Activated CD8-positive, alpha-beta memory T cell treated with anti-CD3 and anti-CD28 coated beads for 4 hours (primary cell): ENCODE measurements at regions not wholly inside any gene's neighbourhood (a gene's known extent, or its start where the extent isn't known, plus 50 kb on each side); places are given as distances from the start of the nearest gene placed in this dataset.

Experiments used
- DNase-seq, 2 donors: peaks; one replicate each; pipeline ENCODE4 v3.0.0-alpha.2; 2020; ENCODE audit warnings: low read depth in 2 of 2

DNA sequence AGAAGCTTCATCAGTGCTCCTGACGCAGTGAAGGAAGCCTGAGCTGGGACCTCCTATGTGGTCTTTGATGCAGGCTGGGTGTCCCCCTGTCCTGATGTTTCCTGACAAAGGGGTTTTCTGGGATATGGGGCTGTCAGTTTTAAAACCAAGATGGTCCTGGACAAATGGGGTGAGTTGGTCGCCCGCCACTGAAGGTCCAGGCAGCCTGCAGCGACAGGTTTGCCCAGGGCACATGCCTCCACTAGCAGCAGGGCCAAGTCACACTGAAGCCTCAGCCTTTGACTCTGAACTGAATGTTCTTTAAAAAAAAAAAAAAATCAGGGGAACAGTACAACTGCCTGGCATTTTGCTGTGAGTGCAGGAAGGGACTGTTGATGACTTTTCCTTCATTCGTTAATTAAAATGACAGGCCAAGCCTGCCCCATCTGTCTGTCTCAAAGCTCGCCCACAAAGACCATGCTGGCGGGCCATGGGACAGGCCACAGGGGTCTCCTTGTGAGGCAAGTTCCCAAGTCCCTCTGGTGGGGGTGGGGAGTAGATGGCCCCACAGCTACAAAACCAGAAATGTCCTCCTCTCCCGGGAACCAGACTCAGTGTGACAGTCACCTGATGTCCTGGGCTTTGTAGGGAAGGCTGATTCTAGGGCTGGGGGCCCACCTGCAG, 274.8 kb downstream of the CTTN start:
- no peak for DNase-seq

DNA sequence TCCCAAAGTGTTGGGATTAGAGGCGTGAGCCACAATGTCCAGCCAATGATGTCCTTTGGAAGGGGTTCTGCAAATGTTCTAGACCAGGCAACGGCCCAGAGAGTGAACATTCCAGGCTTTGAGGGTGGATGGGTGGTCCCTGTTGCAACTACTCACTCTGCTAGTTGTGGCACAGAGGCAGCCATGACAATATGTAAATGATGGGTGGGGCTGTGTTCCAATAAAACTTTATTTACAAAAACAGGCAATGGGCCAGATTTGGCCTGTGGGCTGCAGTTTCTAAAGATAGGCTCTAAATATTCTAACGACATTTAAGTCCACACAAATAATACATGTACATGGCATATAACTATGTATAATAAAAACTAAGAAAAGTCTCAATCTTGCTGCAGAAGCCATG, 276.3 kb downstream of the CTTN start:
- DNase-seq, result no peak

DNA sequence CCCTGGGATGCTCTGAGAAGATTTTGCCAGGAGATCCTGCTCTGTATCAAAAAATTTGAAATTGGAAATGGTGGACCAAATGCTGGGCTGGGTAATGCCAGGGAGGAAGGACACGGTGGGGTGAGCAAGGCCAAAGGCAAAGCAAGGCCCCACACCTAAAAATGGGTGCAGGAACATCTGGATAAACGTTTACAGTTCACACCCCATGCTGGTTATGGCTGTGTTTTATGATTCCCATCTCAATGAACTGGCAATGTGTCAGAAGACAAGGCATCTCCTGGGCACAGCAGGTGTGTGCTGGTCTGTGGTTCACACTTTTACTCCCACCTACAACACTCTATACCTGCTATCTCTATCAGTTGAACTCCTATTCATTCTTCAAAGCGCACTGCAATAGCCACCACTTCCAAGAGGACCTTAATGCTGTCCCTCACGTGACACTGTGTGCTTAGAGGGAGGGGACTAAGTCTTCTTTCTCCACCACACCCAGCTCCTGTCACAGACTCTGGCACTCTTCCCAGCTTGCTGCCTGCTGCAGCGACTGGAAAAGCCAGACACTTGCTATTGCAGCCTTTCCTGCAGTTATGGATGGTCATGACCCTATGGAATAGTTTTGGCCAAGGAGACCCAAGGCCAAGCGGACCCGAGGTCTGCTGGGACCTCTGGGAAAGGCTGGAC, 277.5 kb downstream of the CTTN start:
- DNase-seq, result no peak

DNA sequence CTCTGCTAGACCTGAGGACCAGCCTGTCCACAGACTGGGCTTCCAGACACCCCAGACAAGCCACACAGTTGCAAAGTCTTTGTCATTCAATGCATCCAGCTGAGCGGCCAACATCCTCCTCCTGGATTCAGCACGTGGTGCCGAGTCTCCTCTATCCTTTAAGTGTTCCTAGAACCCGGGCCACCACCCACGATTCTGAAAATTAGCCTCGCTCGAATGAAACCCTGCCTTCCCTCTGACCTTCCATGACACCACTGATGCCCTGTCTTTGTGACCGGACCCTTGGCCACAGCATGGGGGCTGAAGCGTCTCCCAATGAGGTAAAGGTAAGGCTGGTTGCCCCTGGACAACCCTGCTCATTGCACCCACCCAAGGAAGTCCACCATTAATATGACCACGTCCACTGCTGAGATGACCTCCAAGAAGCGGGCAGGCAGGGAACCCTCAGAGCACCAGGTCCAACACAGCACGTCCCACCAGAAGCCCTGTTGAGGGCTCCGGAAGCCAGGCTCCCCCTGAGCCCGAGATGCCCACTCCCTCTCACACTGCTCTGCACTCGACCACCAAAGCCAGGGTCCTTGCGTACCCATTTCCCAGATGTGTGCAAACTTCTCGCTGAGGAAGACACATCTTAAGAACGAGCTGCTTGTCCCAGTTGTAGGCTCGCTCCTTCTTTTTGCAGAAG, 279.0 kb downstream of the CTTN start:
- no peak for DNase-seq

DNA sequence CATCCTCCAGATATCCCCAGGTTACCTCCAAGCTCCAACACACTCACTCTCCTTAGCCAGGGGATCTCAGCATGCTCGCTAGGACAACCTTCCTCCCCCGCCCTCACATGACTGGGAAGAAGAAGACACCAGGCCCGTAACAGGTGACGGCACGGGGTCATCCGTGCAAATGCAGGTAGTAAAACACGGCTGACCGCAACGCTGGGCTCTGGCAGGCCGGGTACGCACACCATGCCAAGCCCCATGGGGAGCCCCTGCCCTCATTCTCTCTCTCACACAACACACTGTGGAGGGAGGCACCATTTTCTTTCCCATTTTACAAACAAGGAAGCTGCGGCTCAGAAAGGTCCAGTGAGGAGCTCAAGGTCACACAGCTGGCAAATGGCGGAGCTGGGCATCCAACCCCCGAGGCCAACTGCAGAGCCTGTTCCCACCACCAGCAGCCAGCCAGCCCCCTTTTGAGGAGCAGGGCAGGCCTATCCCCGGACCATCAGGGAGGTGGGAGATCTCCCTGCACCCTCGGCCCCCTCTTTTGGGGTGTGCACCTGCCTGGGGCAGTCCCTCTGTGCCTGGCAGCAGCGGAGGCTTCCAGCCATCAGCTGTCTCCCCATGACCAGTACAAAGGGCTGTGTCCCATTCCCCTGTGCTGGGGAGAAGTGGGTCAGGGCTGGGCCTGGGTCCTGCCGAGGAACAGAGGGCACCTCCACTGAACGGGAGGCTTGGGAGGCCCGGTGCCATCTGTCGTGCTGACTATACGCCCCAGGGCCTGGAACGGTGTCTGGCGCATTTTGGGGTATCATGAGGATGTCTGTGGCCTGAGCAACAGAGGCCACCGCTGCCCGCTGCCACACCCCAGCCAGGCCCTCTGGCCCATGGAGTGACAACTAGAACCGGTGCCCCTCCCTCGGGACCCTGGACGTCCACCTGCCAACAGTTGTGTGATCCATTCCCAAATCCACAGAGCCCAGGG, 280.9 kb downstream of the CTTN start:
- DNase-seq, result no peak

DNA sequence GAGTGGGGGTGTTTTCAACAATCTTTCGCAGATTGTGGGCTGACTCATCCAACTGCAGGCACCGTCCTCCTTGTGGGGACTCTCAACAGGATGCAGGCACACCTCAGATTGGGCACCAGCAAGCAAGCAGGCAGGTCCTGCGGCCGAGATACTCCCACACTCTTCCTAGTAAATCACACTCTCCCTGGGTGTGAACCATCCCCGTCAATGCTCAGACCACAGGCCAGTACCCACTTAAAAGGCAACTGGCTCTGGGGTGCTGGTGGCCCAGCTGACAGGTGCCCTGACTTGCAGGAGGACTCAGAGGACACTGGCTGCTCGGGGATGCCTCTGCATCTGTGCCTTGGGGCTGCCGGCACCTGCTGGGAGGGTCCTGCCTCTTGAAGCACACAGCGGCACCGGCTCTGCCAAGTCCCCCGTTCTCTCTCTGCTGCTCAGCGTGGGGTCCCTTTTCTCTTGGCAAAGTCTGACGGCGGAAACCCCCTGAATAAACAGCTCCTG, 282.5 kb downstream of the CTTN start:
- DNase-seq, result no peak

DNA sequence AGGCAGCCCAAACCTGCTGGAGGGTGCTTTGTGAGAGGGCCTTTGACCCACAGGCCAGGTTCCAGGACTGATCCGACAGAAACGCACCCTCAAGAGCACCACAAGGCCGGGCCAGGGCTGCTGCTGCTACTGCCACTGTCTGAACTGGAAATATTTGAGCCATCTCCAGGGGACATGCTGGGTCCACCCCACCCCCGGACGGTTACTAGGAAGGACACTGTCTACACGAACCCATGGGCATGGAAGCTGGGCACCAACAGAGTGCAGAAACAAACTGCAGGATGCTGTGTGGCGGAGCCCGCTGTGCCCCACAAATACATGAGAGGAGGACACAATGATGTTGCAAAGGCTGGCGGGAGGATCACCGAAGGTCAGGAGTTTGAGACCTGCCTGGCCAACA, 283.7 kb downstream of the CTTN start:
- DNase-seq, result no peak

DNA sequence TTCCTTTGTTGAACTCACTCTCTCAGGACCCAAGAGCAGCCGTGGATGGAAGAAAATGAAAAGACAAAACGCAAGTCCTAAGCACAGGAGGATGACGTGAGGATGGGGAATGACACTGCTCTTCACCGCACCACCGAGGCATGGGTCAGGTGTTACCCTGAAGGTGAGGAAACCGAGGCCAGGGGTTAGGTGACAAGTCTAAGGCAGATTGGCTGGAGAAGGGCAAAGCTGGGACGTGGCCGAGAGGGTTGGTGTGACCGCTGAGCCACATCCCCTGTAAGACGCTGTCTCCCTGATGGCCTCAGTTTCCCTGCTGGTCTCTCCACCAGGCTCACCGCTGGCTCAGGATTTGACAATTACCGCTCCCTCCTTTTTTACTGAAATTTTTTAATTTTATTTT, 284.4 kb downstream of the CTTN start:
- DNase-seq, result no peak

DNA sequence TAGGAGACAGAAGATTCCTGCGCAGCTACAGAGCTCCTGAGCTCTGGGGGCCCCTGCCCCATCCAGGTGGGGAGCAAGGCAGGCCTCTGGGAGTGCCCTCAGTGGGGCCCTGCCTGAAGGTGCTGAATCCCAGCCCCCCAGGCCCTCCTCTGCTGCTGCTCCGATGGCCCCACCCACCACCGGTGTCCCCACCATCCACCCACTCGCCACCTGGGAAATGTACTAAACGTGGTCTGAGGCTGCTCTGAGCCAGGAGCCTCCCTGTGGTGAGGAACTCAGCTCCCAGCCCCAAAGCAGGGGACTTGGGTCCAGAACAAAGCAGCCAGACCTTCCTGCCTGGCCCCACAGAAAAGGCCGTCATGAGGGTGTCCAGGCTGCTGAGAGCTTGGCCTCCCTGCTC, 289.4 kb downstream of the CTTN start:
- no peak for DNase-seq

DNA sequence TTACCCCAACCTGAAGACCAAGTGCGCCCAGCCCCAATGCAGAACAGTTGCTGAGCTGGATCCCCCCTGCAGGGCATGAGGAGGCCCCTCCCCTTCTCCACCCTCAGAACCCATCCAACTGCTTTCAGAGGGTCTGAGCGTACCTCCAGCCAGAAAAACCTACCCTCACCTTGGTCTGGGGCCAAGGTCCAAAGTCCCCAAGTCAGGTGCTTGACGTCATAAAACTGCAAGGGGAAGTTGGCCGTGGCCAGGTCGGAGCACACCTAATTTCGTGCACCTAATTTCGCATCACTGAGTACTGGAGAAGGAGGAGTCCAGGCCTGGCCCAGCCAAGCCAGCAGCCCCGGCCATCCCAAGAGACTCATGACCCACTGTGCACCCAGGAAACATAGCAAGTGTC, 289.8 kb downstream of the CTTN start:
- no peak for DNase-seq

DNA sequence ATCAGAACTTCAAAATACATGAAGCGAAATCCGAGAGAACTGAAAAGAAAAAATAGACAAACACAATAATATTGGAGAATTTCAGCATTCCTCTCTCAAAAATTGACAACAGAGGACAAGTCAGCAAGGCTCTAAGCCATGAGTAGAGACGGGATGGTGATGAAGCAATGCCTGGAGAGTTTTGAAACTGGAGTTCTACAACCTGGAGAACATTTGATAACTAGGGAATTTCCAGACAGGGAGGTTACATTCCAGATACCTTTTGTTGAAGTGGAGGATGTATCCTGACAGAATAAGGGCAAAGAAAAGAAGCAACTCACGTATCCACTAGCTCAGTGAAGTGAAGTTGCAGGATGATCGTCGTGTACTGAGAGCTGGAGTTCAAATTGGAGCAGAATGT, 291.4 kb downstream of the CTTN start:
- DNase-seq, result no peak

DNA sequence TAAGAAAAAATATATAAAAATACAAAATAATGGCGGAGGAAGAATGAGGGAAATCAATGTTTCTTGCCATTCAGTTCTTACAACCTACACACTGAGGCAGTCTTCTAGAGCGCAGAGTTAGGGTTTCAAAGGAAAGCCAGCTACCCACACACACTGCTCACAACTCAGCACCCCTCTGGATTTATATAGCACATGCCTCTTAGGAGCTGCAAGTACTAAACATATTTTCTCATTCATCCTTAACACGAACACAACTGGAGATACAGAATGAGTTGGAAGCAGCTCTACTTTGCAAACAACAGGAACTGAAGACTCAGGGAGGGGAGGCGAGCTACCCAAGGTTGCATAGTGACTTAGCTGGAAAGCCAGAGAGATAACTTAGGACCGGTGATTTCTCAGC, 293.8 kb downstream of the CTTN start:
- DNase-seq, result no peak

DNA sequence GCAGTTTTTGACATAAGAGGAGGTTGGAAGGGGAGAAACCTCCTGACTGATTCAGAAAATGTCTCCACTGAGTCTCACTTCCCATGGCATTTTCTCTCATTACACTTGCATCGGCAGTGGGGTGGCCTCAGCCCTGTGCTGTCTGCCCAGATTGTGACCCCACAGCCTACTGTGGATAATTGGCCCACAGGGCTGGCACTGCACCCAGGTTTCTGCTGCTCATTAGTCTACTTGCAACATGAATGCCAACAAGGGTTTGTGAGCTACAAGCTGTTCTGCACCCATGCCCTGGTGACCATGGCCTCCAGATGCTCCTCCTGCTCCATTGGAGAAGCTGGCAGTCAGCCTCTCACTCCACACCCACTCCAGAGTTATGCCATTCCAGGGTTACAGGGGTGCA, 296.0 kb downstream of the CTTN start:
- DNase-seq, result no peak

DNA sequence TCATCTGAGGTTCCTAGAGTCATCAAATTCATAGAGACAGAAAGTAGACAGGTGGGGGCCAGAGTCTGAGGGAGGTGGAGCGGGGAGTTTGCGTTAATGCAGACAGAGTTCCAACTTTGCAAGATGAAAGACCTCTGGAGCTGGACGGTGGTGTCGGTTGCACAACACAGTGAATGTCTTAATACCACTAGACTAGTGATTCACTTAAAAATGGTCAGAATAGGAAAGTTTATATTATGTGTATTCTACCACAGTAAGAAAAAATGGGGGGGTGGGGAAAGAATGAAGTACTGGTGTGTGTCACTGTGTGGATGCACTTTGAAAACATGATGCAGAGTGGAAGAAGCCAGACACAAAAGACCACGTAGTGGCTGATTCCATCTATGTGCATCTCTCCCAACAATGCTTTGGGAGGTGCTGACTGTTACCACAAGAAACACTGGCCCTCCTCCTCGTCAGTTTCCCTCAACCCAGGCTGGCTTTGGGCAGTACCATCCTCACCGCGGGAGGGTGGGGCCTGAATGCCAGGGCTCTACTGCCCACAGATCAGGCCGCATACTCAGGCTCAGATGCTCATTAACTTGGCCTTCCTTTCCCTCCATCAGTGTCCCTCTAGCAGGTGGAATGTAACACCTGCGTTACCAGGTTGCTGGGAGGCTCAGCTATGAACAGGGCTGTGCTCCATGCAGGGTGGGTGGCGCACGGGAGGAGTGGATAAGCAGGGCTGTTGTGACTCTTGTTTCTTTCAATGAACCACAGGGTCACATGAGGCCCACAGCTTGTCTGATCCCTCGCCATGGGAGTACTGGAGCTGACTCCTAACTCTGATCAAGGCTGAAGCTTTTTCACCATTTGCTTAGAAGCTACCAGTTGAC, 297.0 kb downstream of the CTTN start:
- DNase-seq, result no peak

DNA sequence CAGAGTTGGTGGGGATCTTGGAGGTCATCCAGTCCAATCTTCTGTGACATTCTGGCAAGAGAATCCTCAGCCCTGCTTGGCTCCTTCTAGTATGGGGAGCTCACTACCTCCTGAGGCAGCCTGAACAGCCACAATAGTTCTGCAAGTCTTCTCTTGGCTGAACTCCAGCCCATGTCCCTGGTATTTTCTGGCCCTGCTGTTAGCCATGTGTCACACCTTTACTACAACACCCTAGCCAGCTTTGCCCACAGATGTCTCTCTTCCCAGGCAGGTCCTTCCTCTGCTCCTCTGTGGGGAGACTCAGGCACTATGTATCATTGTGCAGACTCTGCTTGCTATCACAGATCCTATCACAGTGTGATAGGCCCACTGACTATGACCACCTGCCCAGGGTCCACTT, 297.7 kb downstream of the CTTN start:
- DNase-seq, result no peak

DNA sequence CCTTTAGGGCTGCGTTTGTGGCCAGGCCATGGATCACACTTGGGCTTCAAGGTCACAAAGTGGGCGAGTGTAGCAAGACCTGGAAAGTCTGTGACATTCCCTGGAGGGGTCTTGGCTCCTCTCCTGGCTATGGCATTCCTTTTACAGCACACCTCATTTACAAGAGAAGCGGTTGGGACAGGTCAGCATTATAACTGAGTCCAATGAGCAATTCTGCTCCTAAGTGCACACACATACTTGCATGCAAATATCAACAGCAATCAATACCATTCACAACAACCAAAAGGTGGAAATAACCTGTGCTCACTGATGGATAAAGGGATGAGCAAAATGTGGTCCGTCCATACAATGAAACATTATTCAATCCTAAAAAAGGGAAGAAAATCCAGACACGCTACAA, 298.2 kb downstream of the CTTN start:
- no peak for DNase-seq

DNA sequence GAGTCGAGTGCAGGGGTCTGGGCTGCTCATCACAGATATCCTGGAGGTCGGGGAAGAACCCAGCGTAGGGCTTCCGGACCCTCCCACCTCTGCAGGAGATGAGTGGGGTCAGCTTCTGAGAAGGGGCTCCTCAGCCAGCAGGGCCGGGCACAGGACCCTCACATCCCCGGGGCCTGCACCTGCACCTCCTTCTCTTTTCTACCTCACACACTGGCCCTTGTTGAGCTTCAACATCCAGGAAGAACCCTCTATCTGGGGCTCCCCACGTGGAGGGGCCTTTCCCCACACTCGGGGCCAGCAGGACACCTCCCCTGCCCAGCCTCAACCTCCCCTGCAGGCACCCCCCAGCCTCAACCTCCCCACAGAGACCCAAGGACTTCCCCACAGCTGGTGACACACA, 299.4 kb downstream of the CTTN start:
- DNase-seq, result no peak

DNA sequence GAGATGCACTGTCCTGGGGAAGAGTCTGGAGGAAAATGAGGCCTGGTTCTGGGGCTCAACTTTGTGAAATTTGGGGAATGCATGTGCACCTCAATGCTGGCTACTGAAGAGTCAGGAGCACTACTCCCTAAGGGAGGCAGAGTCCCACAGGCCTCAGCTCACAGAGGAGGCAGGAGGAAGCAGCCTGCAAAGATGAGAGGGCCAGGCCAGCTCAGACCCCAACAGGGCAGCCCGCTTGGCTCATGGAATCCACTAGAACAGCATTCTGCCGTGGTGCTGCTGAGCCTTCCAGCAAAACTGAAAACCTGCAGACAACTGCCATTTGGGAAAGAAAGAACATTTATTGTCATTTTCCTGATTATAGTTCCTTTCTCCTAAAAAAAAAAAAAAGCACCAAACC, 300.5 kb downstream of the CTTN start:
- no peak for DNase-seq

DNA sequence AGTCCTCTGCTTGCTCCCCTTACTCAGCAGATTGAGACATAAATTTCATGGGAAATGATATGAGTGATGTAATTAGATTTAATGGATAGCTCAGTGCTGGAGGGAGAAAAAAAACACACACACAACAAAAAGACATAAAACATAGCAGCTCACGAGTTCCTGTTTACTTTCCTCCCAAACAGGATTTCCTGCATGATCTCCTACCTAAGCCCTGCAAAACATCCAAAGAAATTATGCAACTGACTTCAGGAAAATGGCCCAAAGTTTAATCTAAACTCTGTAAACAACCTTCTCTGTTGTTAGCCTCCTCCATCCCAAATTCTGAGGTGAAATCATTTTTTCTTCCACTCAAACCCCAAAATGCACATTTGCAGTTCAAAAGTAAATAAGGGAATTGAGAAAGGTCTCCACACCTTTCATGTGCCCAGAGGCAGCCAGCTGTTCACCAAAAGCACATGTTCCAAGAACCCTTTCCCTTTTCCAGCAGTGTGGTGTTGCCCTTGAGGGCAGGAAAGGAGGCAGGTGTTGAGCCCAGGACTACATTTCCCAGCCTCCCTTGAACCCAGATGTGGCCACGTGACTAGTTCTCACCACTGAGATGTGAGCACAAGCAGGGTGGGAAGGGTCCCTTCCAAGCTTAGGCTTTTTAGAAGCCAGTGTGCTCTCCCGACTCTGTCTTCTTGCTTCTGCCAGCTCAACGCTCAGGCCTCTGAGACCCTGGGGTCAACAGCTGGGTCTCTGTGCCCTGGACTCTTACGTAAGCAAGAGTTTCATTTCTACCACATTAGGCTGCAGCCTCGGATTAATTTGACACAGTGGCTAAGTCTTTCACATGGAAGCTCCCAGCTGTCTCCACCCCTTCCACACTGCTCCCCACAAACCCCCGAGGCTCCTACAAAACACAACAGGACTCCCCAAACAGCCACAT, 301.2 kb downstream of the CTTN start:
- no peak for DNase-seq

DNA sequence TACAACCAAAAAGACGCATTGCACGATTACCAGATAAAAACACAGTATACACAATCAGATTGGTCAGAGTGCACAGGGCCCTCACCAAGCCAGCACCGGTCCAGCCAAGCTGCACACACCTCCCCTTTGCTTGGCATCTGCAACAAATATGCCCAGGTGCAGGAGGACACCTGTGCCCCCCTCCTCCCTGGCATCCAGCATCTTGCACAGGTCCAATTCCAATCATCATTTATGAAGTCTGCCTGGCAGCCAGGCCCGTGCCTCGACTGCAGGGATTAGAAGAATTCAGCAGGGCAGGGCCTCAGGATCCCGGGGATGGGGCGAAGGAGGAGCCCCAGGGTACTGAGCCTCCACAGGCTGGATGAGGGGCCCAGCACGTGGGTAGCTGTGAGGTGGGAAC, 302.1 kb downstream of the CTTN start:
- no peak for DNase-seq
